GM12865 (cell line): ENCODE measurements at regions not wholly inside any gene's neighbourhood (a gene's known extent, or its start where the extent isn't known, plus 50 kb on each side); places are given as distances from the start of the nearest gene placed in this dataset.
"Not testable (repeated sequence)": the region's sequence is repeated elsewhere in the genome, so short reads cannot be mapped to it uniquely, and the experiment has no call there.

Source experiments
- DNase-seq: peaks from one replicate; pipeline ENCODE4 v3.0.0; 2010; ENCODE audit warnings: low read depth
- H3K4me3 ChIP-seq: 2 replicates; pipeline ENCODE4 v1.5.1; 2011; ENCODE audit warnings: mild to moderate bottlenecking, low read depth, low read length, control low read depth
- TF ChIP-seq, protein P1 (sequence below): IDR thresholded peaks from 2 replicates; pipeline ENCODE4 v1.5.1; 2011; ENCODE audit warnings: low read length, control low read depth, low read depth, inconsistent platforms; ENCODE audit not compliant: insufficient read depth; ENCODE audit errors: missing control alignments

- DNase-seq = no peak
- TF ChIP-seq, protein P1, sequence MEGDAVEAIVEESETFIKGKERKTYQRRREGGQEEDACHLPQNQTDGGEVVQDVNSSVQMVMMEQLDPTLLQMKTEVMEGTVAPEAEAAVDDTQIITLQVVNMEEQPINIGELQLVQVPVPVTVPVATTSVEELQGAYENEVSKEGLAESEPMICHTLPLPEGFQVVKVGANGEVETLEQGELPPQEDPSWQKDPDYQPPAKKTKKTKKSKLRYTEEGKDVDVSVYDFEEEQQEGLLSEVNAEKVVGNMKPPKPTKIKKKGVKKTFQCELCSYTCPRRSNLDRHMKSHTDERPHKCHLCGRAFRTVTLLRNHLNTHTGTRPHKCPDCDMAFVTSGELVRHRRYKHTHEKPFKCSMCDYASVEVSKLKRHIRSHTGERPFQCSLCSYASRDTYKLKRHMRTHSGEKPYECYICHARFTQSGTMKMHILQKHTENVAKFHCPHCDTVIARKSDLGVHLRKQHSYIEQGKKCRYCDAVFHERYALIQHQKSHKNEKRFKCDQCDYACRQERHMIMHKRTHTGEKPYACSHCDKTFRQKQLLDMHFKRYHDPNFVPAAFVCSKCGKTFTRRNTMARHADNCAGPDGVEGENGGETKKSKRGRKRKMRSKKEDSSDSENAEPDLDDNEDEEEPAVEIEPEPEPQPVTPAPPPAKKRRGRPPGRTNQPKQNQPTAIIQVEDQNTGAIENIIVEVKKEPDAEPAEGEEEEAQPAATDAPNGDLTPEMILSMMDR = no peak
- no peak overlapping the region for H3K4me3 ChIP-seq
Measured at GRCh38 chr1:90262286-90262685, 267.4 kb downstream of the ZNF326 start.

GRCh38 chr1:90246069-90246468 is 251.2 kb downstream of the ZNF326 start:
- TF ChIP-seq, protein P1 = no peak
- DNase-seq = no peak
- no peak overlapping the region for H3K4me3 ChIP-seq

DNA sequence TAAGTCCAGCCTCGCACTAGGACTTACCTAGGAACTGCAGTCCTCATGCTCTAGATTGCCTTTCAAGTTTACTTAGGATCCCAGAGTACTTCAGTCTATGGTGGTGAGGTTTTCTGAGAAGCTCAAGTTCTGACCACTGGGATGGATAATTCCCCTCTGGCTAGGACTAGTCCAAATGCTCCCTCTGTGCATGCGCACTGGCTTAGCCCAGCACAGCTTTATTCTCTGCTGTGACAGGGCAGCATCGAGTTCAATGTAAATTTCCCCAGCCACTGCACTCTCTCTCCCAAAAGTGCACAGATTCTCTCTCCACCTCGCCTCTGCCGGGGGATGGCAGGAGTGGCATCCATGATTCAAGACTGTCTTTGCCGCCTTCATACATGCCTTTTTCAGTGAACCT is 241.6 kb downstream of the ZNF326 start:
- H3K4me3 ChIP-seq = no peak overlapping the region
- TF ChIP-seq, protein P1 = no peak
- no peak for DNase-seq

GRCh38 chr1:90223401-90223800 is 228.5 kb downstream of the ZNF326 start:
- DNase-seq = no peak
- H3K4me3 ChIP-seq = no peak overlapping the region
- TF ChIP-seq, protein P1 = no peak

GRCh38 chr1:90220941-90221693 is 226.2 kb downstream of the ZNF326 start:
- no peak for DNase-seq
- no peak overlapping the region for H3K4me3 ChIP-seq
- TF ChIP-seq, protein P1 = no peak

DNA sequence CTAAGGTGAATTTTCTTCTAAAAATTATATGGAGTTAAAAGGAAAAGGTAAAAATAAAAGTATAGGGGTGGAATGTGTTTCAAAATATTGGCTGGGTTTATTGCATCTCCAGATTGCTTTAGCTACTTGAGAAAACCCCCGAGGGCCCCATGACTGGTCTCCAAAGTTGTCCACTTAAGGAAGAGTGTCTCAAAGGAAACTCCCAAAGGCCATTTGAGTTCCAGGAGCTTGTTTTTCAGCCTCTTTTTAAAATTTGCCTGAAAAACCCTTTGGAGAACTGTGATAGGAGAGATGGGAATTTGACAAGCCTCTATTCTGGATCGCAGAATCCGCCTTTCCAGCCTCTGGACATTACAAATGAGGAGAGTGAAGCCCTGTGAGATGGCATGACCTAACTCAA is 225.6 kb downstream of the ZNF326 start:
- no peak overlapping the region for H3K4me3 ChIP-seq
- TF ChIP-seq, protein P1 = no peak
- no peak for DNase-seq

DNA sequence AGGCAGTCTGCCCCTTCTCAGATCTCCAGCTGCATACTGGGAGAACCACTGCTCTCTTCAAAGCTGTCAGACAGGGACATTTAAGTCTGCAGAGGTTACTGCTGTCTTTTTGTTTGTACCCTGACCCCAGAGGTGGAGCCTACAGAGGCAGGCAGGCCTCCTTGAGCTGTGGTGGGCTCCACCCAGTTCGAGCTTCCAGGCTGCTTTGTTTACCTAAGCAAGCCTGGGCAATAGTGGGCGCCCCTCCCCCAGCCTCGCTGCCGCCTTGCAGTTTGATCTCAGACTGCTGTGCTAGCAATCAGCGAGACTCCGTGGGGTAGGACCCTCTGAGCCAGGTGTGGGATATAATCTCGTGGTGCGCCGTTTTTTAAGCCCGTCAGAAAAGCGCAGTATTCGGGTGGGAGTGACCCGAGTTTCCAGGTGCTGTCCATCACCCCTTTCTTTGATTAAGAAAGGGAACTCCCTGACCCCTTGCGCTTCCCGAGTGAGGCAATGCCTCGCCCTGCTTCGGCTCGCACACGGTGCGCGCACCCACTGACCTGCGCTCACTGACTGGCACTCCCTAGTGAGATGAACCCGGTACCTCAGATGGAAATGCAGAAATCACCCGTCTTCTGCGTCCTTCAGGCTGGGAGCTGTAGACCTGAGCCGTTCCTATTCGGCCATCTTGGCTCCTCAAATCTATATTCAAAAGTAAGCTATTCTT is 224.4 kb downstream of the ZNF326 start:
- not testable (repeated sequence) for DNase-seq, H3K4me3 ChIP-seq
